ENCODE measurements at regions not wholly inside any gene's neighbourhood (a gene's known extent, or its start where the extent isn't known, plus 50 kb on each side); places are given as distances from the start of the nearest gene placed in this dataset.

- DNase-seq (ENCODE audit: low read depth): peak; percentile 52
- H3K4me3 ChIP-seq (ENCODE audit: low read length): no peak overlapping the region
- no peak for TF ChIP-seq CTCF (conservative IDR thresholded peaks at IDR 0.05; ENCODE audit: low read length)
These were observed 458.1 kb downstream of the PCNX1 start for GRCh38 chr14:71365361-71365760.

DNA sequence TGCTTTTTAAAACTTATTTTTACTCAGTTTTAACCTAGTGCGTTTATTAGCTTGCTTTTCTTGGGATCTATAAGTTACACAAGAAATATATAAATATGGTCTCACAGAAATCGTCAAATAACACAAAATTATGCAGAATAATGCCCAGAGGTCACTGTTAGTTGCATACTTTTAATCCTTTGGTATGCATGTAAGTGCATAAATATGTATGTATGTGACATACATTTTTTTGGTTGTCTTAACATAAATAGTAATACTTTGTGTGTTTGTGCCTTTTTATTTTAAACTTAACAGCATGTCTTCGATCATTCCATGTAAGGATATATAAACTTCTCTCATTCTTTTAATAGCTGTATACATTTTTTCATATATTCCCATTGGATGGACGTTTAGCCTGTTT is 459.6 kb downstream of the PCNX1 start:
- DNase-seq (ENCODE audit: low read depth): no peak
- no peak for TF ChIP-seq CTCF (conservative IDR thresholded peaks at IDR 0.05; ENCODE audit: low read length)
- H3K4me3 ChIP-seq (ENCODE audit: low read length): no peak overlapping the region

DNA sequence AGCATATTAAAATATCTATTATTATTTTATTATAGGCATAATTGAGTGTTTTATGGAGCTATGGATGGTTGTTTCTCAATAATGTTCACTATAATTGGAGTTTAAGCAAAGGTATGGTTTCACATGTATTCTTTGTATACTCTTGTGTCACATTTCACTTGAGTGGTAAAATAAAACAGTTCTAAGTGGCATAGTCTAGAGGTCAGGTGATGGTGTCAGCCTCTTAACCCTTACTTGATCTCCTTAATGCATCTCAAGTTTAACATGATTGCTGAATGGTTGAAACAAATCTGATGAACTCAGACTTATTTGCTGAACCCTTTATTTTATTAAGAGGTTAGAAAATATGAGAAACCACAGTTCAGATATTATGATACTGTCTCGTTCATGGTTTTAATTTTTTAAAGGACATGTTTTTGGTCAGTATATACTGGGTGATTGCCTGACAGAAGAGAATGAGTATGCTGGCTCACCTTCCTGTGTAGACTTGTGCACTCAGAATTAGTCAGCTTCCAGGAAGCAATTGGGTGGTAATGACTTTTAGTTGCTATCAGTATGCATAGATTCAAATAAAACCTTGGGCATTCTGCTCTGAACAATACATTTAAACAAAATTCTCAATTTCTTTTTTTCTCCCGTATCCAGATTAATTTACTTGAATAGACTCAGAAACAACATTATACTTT is 464.6 kb downstream of the PCNX1 start:
- DNase-seq (ENCODE audit: low read depth): peak; percentile 53
- H3K4me3 ChIP-seq (ENCODE audit: low read length): no peak overlapping the region
- no peak for TF ChIP-seq CTCF (conservative IDR thresholded peaks at IDR 0.05; ENCODE audit: low read length)

DNA sequence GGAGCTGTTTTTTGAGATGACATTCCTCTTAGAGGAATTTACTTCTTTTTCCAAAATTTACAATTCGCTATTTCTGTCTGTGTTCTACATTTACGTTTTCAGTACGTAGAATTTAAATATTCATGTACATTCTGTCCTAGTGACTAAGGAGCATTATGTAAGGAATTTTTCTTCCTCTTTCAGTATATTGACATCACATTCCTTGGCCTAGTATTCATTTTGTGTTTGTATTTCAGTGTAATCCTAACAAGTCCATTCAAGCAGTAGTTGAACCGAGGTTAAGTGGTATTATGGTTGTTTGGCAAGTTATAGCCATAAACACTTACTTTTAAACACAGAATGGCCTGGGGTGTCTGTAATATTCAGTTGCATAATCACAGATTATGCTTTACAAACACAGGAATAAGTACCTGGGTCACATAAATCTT is 465.2 kb downstream of the PCNX1 start:
- TF ChIP-seq CTCF (conservative IDR thresholded peaks at IDR 0.05; ENCODE audit: low read length): no peak
- H3K4me3 ChIP-seq (ENCODE audit: low read length): no peak overlapping the region
- peak; percentile 82 for DNase-seq (ENCODE audit: low read depth)

- H3K4me3 ChIP-seq (ENCODE audit: low read length): no peak overlapping the region
- DNase-seq (ENCODE audit: low read depth): no peak
These were observed 466.5 kb downstream of the PCNX1 start for GRCh38 chr14:71373773-71374172.

GRCh38 chr14:71374989-71375388 is 467.7 kb downstream of the PCNX1 start:
- no peak for DNase-seq (ENCODE audit: low read depth)
- no peak for TF ChIP-seq CTCF (conservative IDR thresholded peaks at IDR 0.05; ENCODE audit: low read length)
- no peak overlapping the region for H3K4me3 ChIP-seq (ENCODE audit: low read length)

More at GRCh38 chr14:71373773-71374172, 466.5 kb downstream of the PCNX1 start:
- TF ChIP-seq CTCF (conservative IDR thresholded peaks at IDR 0.05; ENCODE audit: low read length): no peak

GRCh38 chr14:71377099-71377498 is 469.8 kb downstream of the PCNX1 start:
- no peak for TF ChIP-seq CTCF (conservative IDR thresholded peaks at IDR 0.05; ENCODE audit: low read length)
- no peak for DNase-seq (ENCODE audit: low read depth)
- H3K4me3 ChIP-seq (ENCODE audit: low read length): no peak overlapping the region
